Tibial nerve (tissue), 4 donors: ENCODE measurements at regions not wholly inside any gene's neighbourhood (a gene's known extent, or its start where the extent isn't known, plus 50 kb on each side); places are given as distances from the start of the nearest gene placed in this dataset.

ENCODE experiments used
- DNase-seq, 2 donors: peaks; one replicate each; pipeline ENCODE4 v3.0.0-alpha.2; 2019; ENCODE audit warnings: low spot score in 2 of 2
- H3K27ac ChIP-seq, 4 donors: fragments of 200-600 bp; sonication (generic) in 3 of 4; one replicate each; pipeline ENCODE4 v1.5.1; 2017 to 2019; ENCODE audit warnings: mild to moderate bottlenecking in 1 of 4
- H3K27me3 ChIP-seq, 2 donors: fragments of 200-600 bp; sonication (generic) in 1 of 2; one replicate each; pipeline versions ENCODE4 v1.5.1 to v1.6.0; 2017 to 2019
- H3K36me3 ChIP-seq, 3 donors: fragments of 200-600 bp; sonication (generic); one replicate each; pipeline ENCODE4 v1.5.1; 2018 to 2019
- H3K4me1 ChIP-seq, 4 donors: fragments of 200-600 bp; sonication (generic) in 3 of 4; one replicate each; pipeline ENCODE4 v1.5.1; 2017 to 2019
- H3K4me3 ChIP-seq, 4 donors: fragments of 200-600 bp; sonication (generic) in 3 of 4; one replicate each; pipeline ENCODE4 v1.5.1; 2017 to 2019; ENCODE audit warnings: mild to moderate bottlenecking in 1 of 4, moderate library complexity in 1 of 4
- H3K9me3 ChIP-seq, 4 donors: fragments of 200-600 bp; sonication (generic) in 3 of 4; one replicate each; pipeline ENCODE4 v1.5.1; 2017 to 2019
- CTCF ChIP-seq, 5 experiments: fragments of 200-600 bp in 3 of 5; fragments of 450-650 bp in 2 of 5; sonication (generic) in 3 of 5; IDR thresholded peaks; one replicate each; pipeline ENCODE4 v1.5.1; 2016 to 2019; ENCODE audit warnings: antibody characterized with exemption in 5 of 5, mild to moderate bottlenecking in 3 of 5, moderate library complexity in 2 of 5
- EP300 ChIP-seq, 2 donors: sonication (generic); formaldehyde crosslinking; IDR thresholded peaks; one replicate each; pipeline ENCODE4 v1.6.1; 2017; ENCODE audit warnings: antibody characterized with exemption in 2 of 2, mild to moderate bottlenecking in 1 of 2
- POLR2A ChIP-seq, 2 donors: fragments of 450-650 bp; IDR thresholded peaks; one replicate each; pipeline ENCODE4 v1.6.1; 2017; ENCODE audit warnings: antibody characterized with exemption in 2 of 2, mild to moderate bottlenecking in 2 of 2, moderate library complexity in 2 of 2
- WGBS, 2 donors: methylation state at CpG; one replicate each; pipeline ENCODE4 v1.1.5; 2018; 5-methylcytosine and 5-hydroxymethylcytosine counted together

- Histone ChIP-seq H3K4me3 (no peak overlapping the region), H3K4me1 (no peaks in the 10 kb centered on the region), H3K27ac (no peak overlapping the region), H3K9me3 (no peaks in the 10 kb centered on the region), H3K27me3 (no peaks in the 10 kb centered on the region), H3K36me3 (no peaks in the 10 kb centered on the region)
- TF ChIP-seq EP300 (IDR thresholded peaks at IDR 0.05): no peak
- no peak for TF ChIP-seq POLR2A (IDR thresholded peaks at IDR 0.05)
- TF ChIP-seq CTCF (IDR thresholded peaks at IDR 0.05): no peak
- DNase-seq: no peak
Measured at GRCh38 chr5:121009058-121009457, 545.0 kb downstream of the PRR16 start.

- H3K27me3 ChIP-seq: no peaks in the 10 kb centered on the region
- no peak for DNase-seq
- H3K27ac ChIP-seq: no peak overlapping the region
- no peaks in the 10 kb centered on the region for H3K9me3 ChIP-seq
- no peak overlapping the region for H3K4me3 ChIP-seq
- TF ChIP-seq CTCF (IDR thresholded peaks at IDR 0.05): no peak
- TF ChIP-seq EP300 (IDR thresholded peaks at IDR 0.05): no peak
- TF ChIP-seq POLR2A (IDR thresholded peaks at IDR 0.05): no peak
- H3K4me1 ChIP-seq: no peaks in the 10 kb centered on the region
- 82 to 83% methylated on average over 5 of the region's 5 CpGs for WGBS, 2 donors
- no peaks in the 10 kb centered on the region for H3K36me3 ChIP-seq
Measured at GRCh38 chr5:121018004-121018403, 553.9 kb downstream of the PRR16 start.

GRCh38 chr5:121019106-121019505 is 555.0 kb downstream of the PRR16 start:
- TF ChIP-seq CTCF (IDR thresholded peaks at IDR 0.05) (no peak), POLR2A (IDR thresholded peaks at IDR 0.05) (no peak), EP300 (IDR thresholded peaks at IDR 0.05) (no peak)
- Histone ChIP-seq H3K27ac (no peak overlapping the region), H3K9me3 (no peaks in the 10 kb centered on the region), H3K27me3 (no peaks in the 10 kb centered on the region), H3K4me3 (no peak overlapping the region), H3K4me1 (no peaks in the 10 kb centered on the region), H3K36me3 (no peaks in the 10 kb centered on the region)
- DNase-seq: no peak

GRCh38 chr5:121019734-121020133 is 555.6 kb downstream of the PRR16 start:
- no peaks in the 10 kb centered on the region for H3K4me1 ChIP-seq
- TF ChIP-seq CTCF (IDR thresholded peaks at IDR 0.05) (no peak), POLR2A (IDR thresholded peaks at IDR 0.05) (no peak), EP300 (IDR thresholded peaks at IDR 0.05) (no peak)
- 70 to 81% methylated on average over 2 of the region's 2 CpGs for WGBS, 2 donors
- H3K27ac ChIP-seq: no peak overlapping the region
- H3K4me3 ChIP-seq: no peak overlapping the region
- no peaks in the 10 kb centered on the region for H3K27me3 ChIP-seq
- DNase-seq: no peak
- no peaks in the 10 kb centered on the region for H3K9me3 ChIP-seq
- no peaks in the 10 kb centered on the region for H3K36me3 ChIP-seq

DNA sequence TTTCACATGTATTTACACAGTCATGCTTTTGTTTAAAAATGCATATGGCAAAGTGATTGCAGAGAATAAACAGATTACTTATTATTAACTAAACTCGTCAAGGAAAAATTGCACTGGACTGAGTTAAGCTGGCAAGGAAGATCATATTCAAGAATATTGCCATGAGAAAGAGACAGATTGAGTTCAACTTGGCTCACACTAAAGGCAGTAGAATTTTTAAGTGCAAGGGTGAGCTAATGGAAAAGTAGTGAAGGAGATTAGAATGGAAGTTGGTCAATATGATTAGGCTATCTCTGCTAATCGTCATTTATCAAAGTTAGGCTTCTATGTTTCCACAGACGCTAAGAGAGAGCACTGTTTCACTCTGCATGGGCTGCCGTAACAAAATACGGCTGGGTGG is 557.6 kb downstream of the PRR16 start:
- TF ChIP-seq POLR2A (IDR thresholded peaks at IDR 0.05) (no peak), CTCF (IDR thresholded peaks at IDR 0.05) (no peak), EP300 (IDR thresholded peaks at IDR 0.05) (no peak)
- no peaks in the 10 kb centered on the region for H3K27me3 ChIP-seq

More for the DNA sequence above, 557.6 kb downstream of the PRR16 start:
- Histone ChIP-seq H3K9me3 (no peaks in the 10 kb centered on the region), H3K4me3 (no peak overlapping the region), H3K36me3 (no peaks in the 10 kb centered on the region), H3K4me1 (no peaks in the 10 kb centered on the region), H3K27ac (no peak overlapping the region)
- DNase-seq: no peak
- 81 to 89% methylated on average over 5 of the region's 5 CpGs for WGBS, 2 donors
